ENCODE measurements at regions not wholly inside any gene's neighbourhood (a gene's known extent, or its start where the extent isn't known, plus 50 kb on each side); places are given as distances from the start of the nearest gene placed in this dataset.

GRCh38 chr15:91553196-91553854, 300.2 kb upstream of the SLCO3A1 start:
- DNase-seq (ENCODE audit: low read depth in 3 of 3, low spot score in 1 of 3): no peak

- no peak for DNase-seq (ENCODE audit: low read depth in 3 of 3, low spot score in 1 of 3)
These were observed 298.2 kb upstream of the SLCO3A1 start for GRCh38 chr15:91555312-91555711.

DNA sequence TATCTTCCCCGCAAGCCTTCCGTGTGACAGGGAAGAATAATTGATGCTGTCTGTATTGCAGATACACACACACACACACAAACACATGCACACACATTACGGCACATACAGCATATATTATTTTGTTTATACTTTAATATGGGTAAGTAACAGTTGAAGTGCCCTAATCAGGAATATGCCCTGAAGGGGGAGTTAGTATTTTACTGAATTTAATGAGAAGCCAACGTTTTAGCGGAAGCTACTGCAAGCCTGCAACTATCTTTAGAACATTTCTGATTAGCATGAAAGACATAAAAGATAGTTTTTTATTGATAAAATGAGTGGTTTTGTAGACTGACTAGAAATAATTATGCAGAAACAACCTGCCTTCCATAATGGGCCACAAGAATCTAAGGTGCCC, 296.6 kb upstream of the SLCO3A1 start:
- no peak for DNase-seq (ENCODE audit: low read depth in 3 of 3, low spot score in 1 of 3)

DNA sequence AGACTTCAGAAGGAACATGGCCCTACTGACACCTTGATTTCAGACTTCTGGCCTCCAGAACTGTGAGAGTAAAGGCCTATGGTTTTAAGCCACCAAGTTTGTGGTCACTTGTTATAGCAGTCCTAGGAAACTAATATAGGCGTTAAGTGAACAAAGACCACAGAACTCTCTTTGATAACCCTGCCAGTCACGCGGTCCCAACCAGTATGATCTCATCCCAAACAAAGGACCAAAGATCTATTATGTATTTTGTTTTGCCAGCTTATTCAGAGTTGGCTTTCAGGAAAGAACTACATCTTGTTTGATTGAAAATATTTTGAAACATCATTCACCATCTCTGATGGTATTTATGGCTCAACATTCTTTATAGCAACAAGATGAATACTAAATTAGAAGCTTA, 294.4 kb upstream of the SLCO3A1 start:
- DNase-seq (ENCODE audit: low read depth in 3 of 3, low spot score in 1 of 3): no peak

GRCh38 chr15:91561371-91562100, 292.0 kb upstream of the SLCO3A1 start:
- DNase-seq (ENCODE audit: low read depth in 3 of 3, low spot score in 1 of 3): no peak

- no peak for DNase-seq (ENCODE audit: low read depth in 3 of 3, low spot score in 1 of 3)
These were observed 290.8 kb upstream of the SLCO3A1 start for GRCh38 chr15:91562698-91563097.

DNA sequence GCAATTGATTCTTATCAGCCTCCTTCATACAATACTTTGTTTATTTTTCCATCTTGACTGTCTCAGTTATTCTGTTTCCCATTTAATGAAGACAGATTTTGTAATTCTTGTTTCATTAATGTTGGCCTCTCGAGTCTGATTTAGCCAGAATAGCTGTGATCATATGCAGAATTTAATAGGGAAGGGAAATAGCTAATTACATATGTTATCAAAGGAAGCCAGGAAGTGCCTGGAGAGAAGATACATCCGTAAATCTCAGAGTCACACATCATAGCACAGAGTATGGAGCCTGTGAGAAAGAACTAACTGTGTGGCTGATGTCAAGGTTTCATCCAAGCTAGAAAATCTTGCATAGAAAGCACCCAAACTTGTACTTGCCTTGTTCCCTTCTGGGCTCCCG, 288.9 kb upstream of the SLCO3A1 start:
- DNase-seq (ENCODE audit: low read depth in 3 of 3, low spot score in 1 of 3): no peak

DNA sequence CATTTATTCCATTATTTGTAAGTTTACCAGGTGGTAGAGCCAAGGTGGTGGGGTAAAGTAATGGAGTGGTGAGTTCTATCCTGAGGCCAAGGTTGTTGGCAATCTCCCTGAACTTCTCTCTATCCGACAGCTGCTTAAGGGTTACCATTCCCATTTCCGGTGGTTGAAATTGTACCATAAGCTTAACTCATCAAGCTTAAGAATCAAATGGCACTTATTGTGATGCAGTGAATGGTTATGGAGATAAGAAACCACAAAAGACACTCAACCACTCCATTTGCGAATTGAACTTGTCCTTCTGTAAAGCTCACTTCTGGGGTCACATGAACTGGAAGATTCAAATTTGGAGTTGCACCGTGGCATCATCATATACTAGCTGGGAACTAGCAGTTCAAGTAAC, 287.4 kb upstream of the SLCO3A1 start:
- DNase-seq (ENCODE audit: low read depth in 3 of 3, low spot score in 1 of 3): no peak

- no peak for DNase-seq (ENCODE audit: low read depth in 3 of 3, low spot score in 1 of 3)
These were observed 285.5 kb upstream of the SLCO3A1 start for GRCh38 chr15:91568036-91568435.

- no peak for DNase-seq (ENCODE audit: low read depth in 3 of 3, low spot score in 1 of 3)
These were observed 281.4 kb upstream of the SLCO3A1 start for GRCh38 chr15:91572110-91572509.

DNA sequence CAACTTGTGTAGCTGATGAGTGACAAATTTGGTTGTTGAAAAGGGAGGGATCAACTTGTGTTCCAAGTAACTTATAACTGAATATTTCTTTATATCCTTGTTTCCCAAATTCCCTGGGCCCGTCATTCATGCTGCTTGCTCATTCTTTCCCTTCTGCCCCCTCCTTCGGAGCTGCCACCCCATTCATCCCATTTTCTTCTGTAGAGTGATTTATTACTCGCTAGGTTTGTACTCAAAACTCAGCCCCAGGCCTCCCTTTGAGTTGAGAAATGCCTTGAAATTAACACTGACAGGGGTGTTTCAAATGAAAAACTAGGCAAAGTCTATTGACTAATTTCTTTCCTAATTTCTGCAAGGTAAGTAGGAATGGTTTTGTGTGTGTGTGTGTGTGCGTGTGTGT, 277.4 kb upstream of the SLCO3A1 start:
- DNase-seq (ENCODE audit: low read depth in 3 of 3, low spot score in 1 of 3): no peak

- no peak for DNase-seq (ENCODE audit: low read depth in 3 of 3, low spot score in 1 of 3)
These were observed 275.0 kb upstream of the SLCO3A1 start for GRCh38 chr15:91578511-91578910.

- DNase-seq (ENCODE audit: low read depth in 3 of 3, low spot score in 1 of 3): no peak
These were observed 268.6 kb upstream of the SLCO3A1 start for GRCh38 chr15:91584895-91585294.

DNA sequence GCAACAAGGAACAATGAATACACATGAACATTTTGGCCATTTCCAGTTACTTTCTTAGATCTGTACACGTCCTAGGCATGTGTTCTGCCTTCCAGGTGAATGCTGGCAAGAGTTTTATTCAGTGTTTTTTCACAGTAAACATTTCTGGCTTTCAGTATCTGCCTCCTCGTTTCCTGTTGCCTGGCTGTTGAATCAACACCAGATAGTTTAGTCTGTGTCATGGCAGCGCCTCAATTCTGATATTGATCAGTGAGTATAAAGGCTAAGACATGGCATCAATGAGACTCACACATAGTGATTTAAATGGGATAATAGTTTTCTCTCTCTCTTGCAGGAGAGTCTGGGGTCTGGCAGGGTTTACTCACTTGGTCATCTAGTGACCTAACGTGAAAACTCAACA, 266.9 kb upstream of the SLCO3A1 start:
- DNase-seq (ENCODE audit: low read depth in 3 of 3, low spot score in 1 of 3): no peak

GRCh38 chr15:91589360-91589759, 264.1 kb upstream of the SLCO3A1 start:
- DNase-seq (ENCODE audit: low read depth in 3 of 3, low spot score in 1 of 3): no peak

- DNase-seq (ENCODE audit: low read depth in 3 of 3, low spot score in 1 of 3): no peak
These were observed 260.9 kb upstream of the SLCO3A1 start for GRCh38 chr15:91592567-91592966.

DNA sequence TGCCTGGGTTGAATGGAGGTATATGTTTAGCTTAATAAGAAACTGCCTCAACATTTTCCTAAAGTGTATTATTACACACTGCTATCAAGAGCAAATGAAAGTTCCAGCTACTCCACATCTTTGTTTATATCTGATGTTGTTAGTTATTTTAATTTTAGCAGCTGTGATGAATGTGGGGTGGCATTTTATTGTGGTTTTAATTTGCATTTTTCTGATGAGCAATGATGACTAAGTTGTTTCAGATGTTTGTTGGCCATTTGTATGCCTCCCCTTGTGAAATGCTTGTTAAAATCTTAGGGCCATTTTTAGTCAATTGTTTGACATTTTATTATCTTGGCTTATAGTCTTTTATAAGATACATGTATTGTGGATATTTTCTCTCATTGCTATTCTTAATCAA, 260.4 kb upstream of the SLCO3A1 start:
- DNase-seq (ENCODE audit: low read depth in 3 of 3, low spot score in 1 of 3): no peak

DNA sequence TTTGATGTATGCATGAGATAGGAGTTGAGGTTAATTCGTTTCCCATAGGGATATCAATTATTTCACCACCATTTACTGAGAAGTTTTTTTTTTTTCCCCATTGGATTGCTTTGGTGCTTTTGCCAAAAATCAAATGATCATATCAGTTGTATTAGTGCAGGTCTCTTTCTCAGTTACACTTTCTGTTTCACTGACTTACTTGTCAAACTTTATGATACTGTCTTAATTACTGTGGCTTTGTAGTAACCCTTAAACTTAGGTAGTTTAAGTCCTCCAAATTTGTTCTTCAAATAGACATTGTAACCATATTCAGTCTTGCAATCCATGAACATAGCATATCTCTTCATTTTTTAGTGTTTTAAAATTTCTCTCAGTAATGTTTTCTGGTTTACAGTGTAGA, 259.9 kb upstream of the SLCO3A1 start:
- DNase-seq (ENCODE audit: low read depth in 3 of 3, low spot score in 1 of 3): no peak

- no peak for DNase-seq (ENCODE audit: low read depth in 3 of 3, low spot score in 1 of 3)
These were observed 254.2 kb upstream of the SLCO3A1 start for GRCh38 chr15:91599261-91599660.

- DNase-seq (ENCODE audit: low read depth in 3 of 3, low spot score in 1 of 3): no peak
These were observed 250.0 kb upstream of the SLCO3A1 start for GRCh38 chr15:91603384-91604080.

DNA sequence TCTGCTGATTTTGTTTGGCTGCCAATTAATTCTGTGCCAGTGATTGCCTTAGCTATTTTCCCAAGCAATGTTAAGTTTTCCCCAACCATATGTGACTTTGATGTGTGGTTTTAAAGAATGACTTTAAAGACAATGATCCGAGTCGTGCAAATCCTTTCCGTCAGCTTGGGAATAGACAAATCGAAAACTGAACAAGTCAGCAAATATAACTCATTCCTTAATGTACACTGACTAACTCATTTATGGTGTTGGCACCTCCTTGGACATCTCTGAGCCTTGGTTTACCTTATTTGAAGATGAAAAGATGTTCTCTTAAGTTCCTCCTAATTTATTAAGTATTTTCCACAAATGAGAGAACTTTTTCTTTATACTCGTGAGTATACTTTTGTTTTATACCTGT, 249.4 kb upstream of the SLCO3A1 start:
- no peak for DNase-seq (ENCODE audit: low read depth in 3 of 3, low spot score in 1 of 3)

- DNase-seq (ENCODE audit: low read depth in 3 of 3, low spot score in 1 of 3): no peak
These were observed 247.9 kb upstream of the SLCO3A1 start for GRCh38 chr15:91605576-91605975.

Data from stimulated activated CD4-positive, alpha-beta T cell treated with anti-CD3 and anti-CD28 coated beads, TNF-alpha, amount 100 ng/mL, for 1 hour (primary cell).